ENCODE measurements at regions not wholly inside any gene's neighbourhood (a gene's known extent, or its start where the extent isn't known, plus 50 kb on each side); places are given as distances from the start of the nearest gene placed in this dataset.

- TF ChIP-seq, protein P1, sequence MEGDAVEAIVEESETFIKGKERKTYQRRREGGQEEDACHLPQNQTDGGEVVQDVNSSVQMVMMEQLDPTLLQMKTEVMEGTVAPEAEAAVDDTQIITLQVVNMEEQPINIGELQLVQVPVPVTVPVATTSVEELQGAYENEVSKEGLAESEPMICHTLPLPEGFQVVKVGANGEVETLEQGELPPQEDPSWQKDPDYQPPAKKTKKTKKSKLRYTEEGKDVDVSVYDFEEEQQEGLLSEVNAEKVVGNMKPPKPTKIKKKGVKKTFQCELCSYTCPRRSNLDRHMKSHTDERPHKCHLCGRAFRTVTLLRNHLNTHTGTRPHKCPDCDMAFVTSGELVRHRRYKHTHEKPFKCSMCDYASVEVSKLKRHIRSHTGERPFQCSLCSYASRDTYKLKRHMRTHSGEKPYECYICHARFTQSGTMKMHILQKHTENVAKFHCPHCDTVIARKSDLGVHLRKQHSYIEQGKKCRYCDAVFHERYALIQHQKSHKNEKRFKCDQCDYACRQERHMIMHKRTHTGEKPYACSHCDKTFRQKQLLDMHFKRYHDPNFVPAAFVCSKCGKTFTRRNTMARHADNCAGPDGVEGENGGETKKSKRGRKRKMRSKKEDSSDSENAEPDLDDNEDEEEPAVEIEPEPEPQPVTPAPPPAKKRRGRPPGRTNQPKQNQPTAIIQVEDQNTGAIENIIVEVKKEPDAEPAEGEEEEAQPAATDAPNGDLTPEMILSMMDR (IDR thresholded peaks at IDR 0.05): no peak
- TF ChIP-seq POLR2AphosphoS5 (IDR thresholded peaks at IDR 0.05) (no peak), POLR2A (IDR thresholded peaks at IDR 0.05) (no peak)
Observed at GRCh38 chr3:166934879-166935278, 445.2 kb downstream of the ZBBX start.

Data from prostate gland (tissue), 2 donors.